H1 (cell line): ENCODE measurements at regions not wholly inside any gene's neighbourhood (a gene's known extent, or its start where the extent isn't known, plus 50 kb on each side); places are given as distances from the start of the nearest gene placed in this dataset.
A peak's percentile ranks its signal among the peaks of the same experiment; 100 is the strongest.

ENCODE experiments used
- CTCF ChIA-PET: fragments of 300-600 bp; sonication (Branson Sonifier 250); formaldehyde crosslinking; loops from one replicate; lab custom pipeline; 2021; ENCODE audit not compliant: partially characterized antibody; lab: Charles Lee
- POLR2A ChIA-PET: fragments of 300-600 bp; sonication (Branson Sonifier 250); formaldehyde crosslinking; loops from one replicate; lab custom pipeline; 2021; ENCODE audit warnings: inconsistent platforms; ENCODE audit not compliant: partially characterized antibody; lab: Charles Lee
- DNase-seq, 2 experiments: peaks; one replicate each; pipeline versions ENCODE4 v3.0.0 to v3.0.0-alpha.2; 2010 to 2022; ENCODE audit warnings: low spot score in 2 of 2, low read depth in 1 of 2, mixed read lengths in 1 of 2
- FAIRE-seq: peaks from 2 replicates; lab custom pipeline; 2011; peaks lifted over from hg19 to GRCh38; lab: Jason Lieb, UNC
- H2AFZ ChIP-seq: 2 replicates; pipeline ENCODE4 v1.8.1; 2012; ENCODE audit warnings: low read length, inconsistent platforms
- H2AK5ac ChIP-seq: 2 replicates; pipeline ENCODE4 v1.6.1; 2013; ENCODE audit warnings: low read depth, low read length
- H2BK120ac ChIP-seq: replicated peaks from 2 replicates; pipeline ENCODE3; 2013; ENCODE audit warnings: low read depth, low read length, inconsistent platforms
- H2BK12ac ChIP-seq: 2 replicates; pipeline ENCODE4 v1.6.1; 2013; ENCODE audit warnings: low read depth, low read length
- H2BK15ac ChIP-seq: 2 replicates; pipeline ENCODE4 v1.6.1; 2013; ENCODE audit warnings: low read length
- H2BK20ac ChIP-seq: 2 replicates; pipeline ENCODE4 v1.6.1; 2013; ENCODE audit warnings: low read length
- H2BK5ac ChIP-seq: 2 replicates; pipeline ENCODE4 v1.6.1; 2013; ENCODE audit warnings: low read depth, low read length
- H3K14ac ChIP-seq: 2 replicates; pipeline ENCODE4 v1.6.1; 2013; ENCODE audit warnings: inconsistent platforms; ENCODE audit not compliant: insufficient read length
- H3K18ac ChIP-seq: 2 replicates; pipeline ENCODE4 v1.6.1; 2013; ENCODE audit warnings: low read length; ENCODE audit errors: extremely low read depth
- H3K23ac ChIP-seq: 2 replicates; pipeline ENCODE4 v1.6.1; 2013; ENCODE audit warnings: inconsistent platforms; ENCODE audit not compliant: insufficient read length
- H3K23me2 ChIP-seq: 2 replicates; pipeline ENCODE4 v1.6.1; 2013; ENCODE audit warnings: low read depth, low read length
- H3K27ac ChIP-seq: 2 replicates; pipeline ENCODE4 v1.6.1; 2011; ENCODE audit warnings: low read depth, low read length, inconsistent platforms
- H3K27me3 ChIP-seq, 4 experiments: replicated peaks in 1 of 4; 1 replicate in 1 of 4; 2 replicates in 3 of 4; pipeline versions ENCODE4 v1.6.1 to v1.8.1; 2011 to 2013; ENCODE audit warnings: low read length in 3 of 4, mild to moderate bottlenecking in 3 of 4, inconsistent platforms in 2 of 4, mixed read lengths in 2 of 4, moderate library complexity in 1 of 4; ENCODE audit not compliant: control insufficient read depth in 3 of 4, insufficient read depth in 3 of 4; ENCODE audit errors: extremely low read depth in 1 of 4
- H3K36me3 ChIP-seq, 4 experiments: 2 replicates each; pipeline versions ENCODE4 v1.6.1 to v1.8.1; 2011 to 2013; ENCODE audit warnings: mild to moderate bottlenecking in 4 of 4, low read length in 3 of 4, moderate library complexity in 2 of 4, control low read depth in 1 of 4, inconsistent platforms in 1 of 4; ENCODE audit not compliant: insufficient read depth in 4 of 4, control insufficient read depth in 2 of 4
- H3K4ac ChIP-seq: replicated peaks from 2 replicates; pipeline ENCODE3; 2013; ENCODE audit warnings: low read length, low read depth, mixed read lengths, inconsistent platforms; ENCODE audit not compliant: insufficient read length
- H3K4me1 ChIP-seq, 4 experiments: replicated peaks in 1 of 4; 1 replicate in 1 of 4; 2 replicates in 3 of 4; pipeline versions ENCODE4 v1.6.1 to v1.8.1; 2011 to 2013; ENCODE audit warnings: low read length in 3 of 4, inconsistent platforms in 2 of 4, mixed read lengths in 1 of 4; ENCODE audit not compliant: insufficient read depth in 4 of 4, control insufficient read depth in 3 of 4
- H3K4me2 ChIP-seq, 2 experiments: 2 replicates each; pipeline versions ENCODE4 v1.6.1 to v1.8.1; 2011 to 2013; ENCODE audit warnings: low read depth in 2 of 2, low read length in 2 of 2, control low read depth in 1 of 2, inconsistent platforms in 1 of 2, mild to moderate bottlenecking in 1 of 2; ENCODE audit not compliant: insufficient read depth in 1 of 2
- H3K4me3 ChIP-seq, 4 experiments: fragments of 200-600, 300-600 bp in 1 of 4; sonication (generic), shearing (Covaris generic), sonication (Bioruptor Twin) in 1 of 4; 2 replicates each; pipeline versions ENCODE4 v1.5.1 to v1.8.1; 2011 to 2016; ENCODE audit warnings: low read length in 4 of 4, low read depth in 3 of 4, control low read depth in 2 of 4, inconsistent platforms in 2 of 4, mild to moderate bottlenecking in 2 of 4, mixed read lengths in 1 of 4, moderate library complexity in 1 of 4; ENCODE audit not compliant: insufficient read depth in 2 of 4; ENCODE audit errors: extremely low read depth in 1 of 4
- H3K56ac ChIP-seq: replicated peaks from 2 replicates; pipeline ENCODE3; 2013; ENCODE audit warnings: low read depth, mild to moderate bottlenecking, mixed read lengths, low read length, inconsistent platforms; ENCODE audit not compliant: insufficient read length
- H3K79me1 ChIP-seq: 2 replicates; pipeline ENCODE4 v1.6.1; 2013; ENCODE audit warnings: low read depth, low read length, control low read depth
- H3K79me2 ChIP-seq, 2 experiments: 2 replicates each; pipeline versions ENCODE4 v1.6.1 to v1.8.1; 2012 to 2013; ENCODE audit warnings: low read length in 2 of 2, mild to moderate bottlenecking in 2 of 2, inconsistent platforms in 1 of 2; ENCODE audit not compliant: insufficient read depth in 2 of 2, control insufficient read depth in 1 of 2
- H3K9ac ChIP-seq, 4 experiments: replicated peaks in 1 of 4; 1 replicate in 1 of 4; 2 replicates in 3 of 4; pipeline versions ENCODE4 v1.6.1 to v1.8.1; 2011 to 2013; ENCODE audit warnings: low read depth in 3 of 4, low read length in 3 of 4, control low read depth in 2 of 4, mild to moderate bottlenecking in 2 of 4, moderate library complexity in 2 of 4, inconsistent platforms in 1 of 4; ENCODE audit errors: extremely low read depth in 1 of 4
- H3K9me3 ChIP-seq, 2 experiments: 2 replicates each; pipeline versions ENCODE4 v1.6.1 to v1.8.1; 2012 to 2013; ENCODE audit warnings: mild to moderate bottlenecking in 2 of 2, moderate library complexity in 2 of 2, control low read depth in 1 of 2, inconsistent platforms in 1 of 2, low read depth in 1 of 2, low read length in 1 of 2, mixed read lengths in 1 of 2; ENCODE audit not compliant: insufficient read depth in 2 of 2
- H4K20me1 ChIP-seq, 2 experiments: replicated peaks in 1 of 2; 2 replicates each; pipeline versions ENCODE3 to v1.8.1; 2011 to 2013; ENCODE audit warnings: inconsistent platforms in 2 of 2, low read length in 2 of 2, mild to moderate bottlenecking in 1 of 2; ENCODE audit not compliant: insufficient read depth in 2 of 2, control insufficient read depth in 1 of 2
- H4K5ac ChIP-seq: 2 replicates; pipeline ENCODE4 v1.6.1; 2013; ENCODE audit warnings: low read length, low read depth, mixed read lengths, inconsistent platforms; ENCODE audit not compliant: insufficient read length
- H4K8ac ChIP-seq: 2 replicates; pipeline ENCODE4 v1.8.0; 2013; ENCODE audit warnings: mild to moderate bottlenecking, moderate library complexity, low read length, inconsistent platforms; ENCODE audit not compliant: insufficient read depth; ENCODE audit errors: extremely low read depth
- H4K91ac ChIP-seq: replicated peaks from 2 replicates; pipeline ENCODE3; 2013; ENCODE audit warnings: low read length, mixed read lengths, inconsistent platforms; ENCODE audit not compliant: insufficient read length
- BCL11A ChIP-seq, 2 experiments: IDR thresholded peaks; one replicate each; pipeline ENCODE4 v1.6.1; 2011; ENCODE audit warnings: low read depth in 2 of 2, low read length in 2 of 2, mild to moderate bottlenecking in 2 of 2
- HDAC2 ChIP-seq, 2 experiments: fragments of 300-600 bp in 1 of 2; sonication (generic) in 1 of 2; IDR thresholded peaks; 2 replicates each; pipeline ENCODE4 v1.6.1; 2011 to 2012; ENCODE audit warnings: low read depth in 2 of 2, low read length in 2 of 2, mild to moderate bottlenecking in 2 of 2, moderate library complexity in 2 of 2, borderline replicate concordance in 1 of 2, inconsistent platforms in 1 of 2
- NRF1 ChIP-seq: IDR thresholded peaks from 2 replicates; pipeline ENCODE4 v1.6.1; 2011; ENCODE audit warnings: mild to moderate bottlenecking, low read depth, low read length, improper control_type of control experiment
- SIX5 ChIP-seq: IDR thresholded peaks from 2 replicates; pipeline ENCODE4 v1.6.1; 2011; ENCODE audit warnings: mild to moderate bottlenecking, low read depth, low read length
- WGBS, 2 experiments: shearing (Covaris generic) in 1 of 2; methylation state at CpG; one replicate each; pipeline versions ENCODE4 v1.1.6 to v1.1.7; 2013 to 2015; ENCODE audit warnings: low lambda C conversion rate in 2 of 2, mixed read lengths in 2 of 2, inconsistent platforms in 1 of 2, low coverage in 1 of 2, missing lambda C conversion rate in 1 of 2; ENCODE audit not compliant: insufficient replicate concordance in 2 of 2, insufficient coverage in 1 of 2, insufficient read length in 1 of 2; ENCODE audit errors: extremely low coverage in 1 of 2, missing lambda C conversion rate in 1 of 2; 5-methylcytosine and 5-hydroxymethylcytosine counted together

DNA sequence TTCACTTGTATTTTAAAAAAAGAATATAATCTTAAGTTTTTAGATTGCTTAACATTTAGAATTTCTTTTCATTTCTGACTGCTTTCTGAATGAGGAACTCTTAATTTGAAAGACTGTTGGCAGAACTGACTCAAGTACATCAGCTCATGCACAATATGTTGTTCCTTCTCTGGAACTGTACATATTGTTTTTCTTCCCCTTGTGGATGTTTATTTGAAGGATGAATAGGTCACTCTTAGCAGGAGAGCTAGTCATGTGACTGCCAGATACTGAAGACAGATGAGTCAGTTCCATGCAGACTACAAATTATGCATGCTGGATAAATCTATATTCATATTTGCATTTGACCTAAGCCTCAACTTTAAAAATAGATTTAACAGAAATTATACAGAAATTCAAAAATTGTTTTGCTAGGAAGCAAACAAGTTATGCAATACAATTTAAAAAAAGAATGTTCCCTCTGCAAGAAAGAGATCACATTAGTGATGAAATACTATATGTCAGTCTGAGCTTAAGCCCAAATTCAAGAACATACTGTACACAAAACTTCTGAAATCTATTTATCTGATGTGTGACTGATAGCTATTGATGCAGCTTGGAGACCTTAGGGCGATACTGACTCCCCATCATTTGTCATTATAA lies 1274.9 kb upstream of the GJE1 start:
- H3K23me2 ChIP-seq = no peaks in the 10 kb centered on the region; the same call in 1 of the 2 replicates

More for the DNA sequence above, 1274.9 kb upstream of the GJE1 start:
- no peak overlapping the region for H2AK5ac ChIP-seq
- no peak overlapping the region for H3K18ac ChIP-seq
- FAIRE-seq = no peak
- no peak overlapping the region for H3K56ac ChIP-seq
- H2BK120ac ChIP-seq = no peak overlapping the region
- ChIA-PET POLR2A (no interaction called here), CTCF (no interaction called here)
- H3K4me1 ChIP-seq = no peaks in the 10 kb centered on the region
- no peak overlapping the region for H3K4me3 ChIP-seq
- no peak overlapping the region for H3K14ac ChIP-seq
- no peak for DNase-seq
- no peak overlapping the region for H2BK20ac ChIP-seq
- H4K8ac ChIP-seq = no peak overlapping the region
- no peak overlapping the region for H2BK5ac ChIP-seq
- no peak overlapping the region for H4K5ac ChIP-seq
- no peak overlapping the region for H2BK12ac ChIP-seq
- H3K23ac ChIP-seq = no peak overlapping the region
- no peaks in the 10 kb centered on the region for H3K36me3 ChIP-seq
- peak overlapping the region; percentile 32; the same call in 1 of the 2 replicates for H2AFZ ChIP-seq
- no peak overlapping the region for H3K4me2 ChIP-seq
- no peak overlapping the region for H4K91ac ChIP-seq
- H3K27ac ChIP-seq = no peak overlapping the region
- no peaks in the 10 kb centered on the region for H3K27me3 ChIP-seq
- no peaks in the 10 kb centered on the region for H3K79me2 ChIP-seq
- no peak overlapping the region for H3K4ac ChIP-seq
- H3K9me3 ChIP-seq = no peaks in the 10 kb centered on the region
- TF ChIP-seq SIX5 = no peak
- no peak for TF ChIP-seq HDAC2 (IDR thresholded peaks at IDR 0.05; ENCODE audit: borderline replicate concordance in 1 of 2, low read depth in 2 of 2, low read length in 2 of 2)
- no peak for TF ChIP-seq NRF1
- TF ChIP-seq BCL11A (IDR thresholded peaks at IDR 0.05; ENCODE audit: low read depth in 2 of 2, low read length in 2 of 2) = no peak
- TF ChIP-seq, all 59 proteins: peak for 0
- Histone ChIP-seq H4K20me1 (no peaks in the 10 kb centered on the region), H2BK15ac (no peak overlapping the region), H3K9ac (no peak overlapping the region), H3K79me1 (no peaks in the 10 kb centered on the region)
- WGBS, 2 experiments = 92% methylated on average over 1 of the region's 1 CpG; no CpG with 5 or more reads in 1 of the 2 experiments
